HG03175 (cell line): ENCODE measurements at regions not wholly inside any gene's neighbourhood (a gene's known extent, or its start where the extent isn't known, plus 50 kb on each side); places are given as distances from the start of the nearest gene placed in this dataset.

Source experiments
- ATAC-seq: cut with Tn5 transposase; IDR thresholded peaks from one replicate; pipeline ENCODE4 v1.9.1; 2021; ENCODE audit warnings: mild to moderate bottlenecking, moderate library complexity; ENCODE audit not compliant: unreplicated experiment

DNA sequence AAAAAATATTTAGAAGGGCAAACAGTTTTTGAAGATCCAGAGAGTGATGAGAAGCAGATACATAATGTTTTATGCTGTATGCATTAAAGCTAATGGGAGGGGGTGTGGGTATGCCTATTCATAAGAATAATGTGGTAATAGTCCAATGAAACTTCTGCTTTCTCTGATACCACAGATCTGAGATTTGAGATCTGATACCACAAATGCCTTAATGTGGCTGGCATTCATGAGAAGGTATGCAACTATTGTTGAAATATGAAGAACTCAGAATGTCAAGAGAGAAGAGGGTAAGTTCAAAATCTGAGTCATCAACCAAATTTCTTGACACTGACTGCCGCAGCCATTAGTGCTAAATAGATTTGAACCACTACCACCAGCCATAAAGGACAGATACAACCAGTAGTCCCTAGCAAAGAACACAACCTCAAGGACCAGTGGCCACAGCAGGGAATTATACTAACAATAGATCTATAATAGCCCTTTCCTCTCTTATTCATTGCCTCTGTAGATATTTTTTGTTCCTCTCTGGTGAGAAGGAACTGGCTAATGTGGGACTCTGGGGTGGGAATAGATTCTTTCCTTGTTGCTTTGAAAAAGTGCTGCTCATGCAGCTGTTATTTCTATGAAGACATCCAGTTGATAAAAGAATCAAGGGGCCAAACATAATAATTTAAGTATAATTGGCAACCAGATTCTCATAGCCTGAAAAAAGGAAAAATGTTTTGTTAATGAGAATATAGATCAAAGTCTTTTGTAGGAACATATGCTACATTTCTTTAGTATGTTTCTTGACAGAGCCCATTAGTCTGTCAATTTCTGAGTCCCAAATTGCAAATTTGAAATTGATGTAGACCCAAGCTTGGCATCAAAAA is 256.5 kb upstream of the ZNF608 start:
- peak; percentile 29 for ATAC-seq

DNA sequence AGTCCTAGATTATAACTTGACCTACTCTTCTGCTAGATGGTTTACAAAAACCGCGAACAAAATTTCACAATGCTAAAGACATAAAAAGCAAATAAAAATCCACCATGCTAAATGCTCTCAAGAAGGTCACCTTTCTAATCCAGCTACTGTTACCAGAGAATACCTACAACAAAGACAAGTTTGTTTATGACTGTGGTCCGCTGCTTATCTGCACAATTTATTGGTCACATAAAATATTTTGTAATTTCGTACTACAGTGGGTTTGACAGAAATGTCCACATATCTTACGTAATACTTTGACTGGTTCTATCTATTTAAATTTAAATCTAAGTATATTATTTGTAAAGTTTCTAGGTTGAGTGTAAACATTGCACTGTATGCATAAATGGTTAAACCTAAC is 257.6 kb upstream of the ZNF608 start:
- no peak for ATAC-seq

DNA sequence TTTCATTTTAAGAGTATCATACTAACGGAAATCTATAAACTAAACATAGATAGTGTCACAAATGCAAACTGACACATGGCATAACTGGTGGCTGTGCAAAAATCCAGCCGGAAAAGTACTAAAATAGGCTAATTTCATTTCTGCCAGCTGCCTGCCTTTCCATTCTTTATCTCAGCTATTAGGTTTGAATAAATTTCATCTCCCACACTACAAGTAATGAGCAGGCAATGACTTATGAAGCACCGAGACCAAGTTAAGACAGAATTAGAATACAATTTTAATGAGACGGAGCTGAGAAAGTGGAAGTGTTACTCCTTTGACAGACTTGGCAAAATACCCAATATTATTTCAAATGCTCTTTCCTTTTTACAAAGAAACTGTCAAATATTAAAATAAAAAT is 258.8 kb upstream of the ZNF608 start:
- ATAC-seq: peak; percentile 48

DNA sequence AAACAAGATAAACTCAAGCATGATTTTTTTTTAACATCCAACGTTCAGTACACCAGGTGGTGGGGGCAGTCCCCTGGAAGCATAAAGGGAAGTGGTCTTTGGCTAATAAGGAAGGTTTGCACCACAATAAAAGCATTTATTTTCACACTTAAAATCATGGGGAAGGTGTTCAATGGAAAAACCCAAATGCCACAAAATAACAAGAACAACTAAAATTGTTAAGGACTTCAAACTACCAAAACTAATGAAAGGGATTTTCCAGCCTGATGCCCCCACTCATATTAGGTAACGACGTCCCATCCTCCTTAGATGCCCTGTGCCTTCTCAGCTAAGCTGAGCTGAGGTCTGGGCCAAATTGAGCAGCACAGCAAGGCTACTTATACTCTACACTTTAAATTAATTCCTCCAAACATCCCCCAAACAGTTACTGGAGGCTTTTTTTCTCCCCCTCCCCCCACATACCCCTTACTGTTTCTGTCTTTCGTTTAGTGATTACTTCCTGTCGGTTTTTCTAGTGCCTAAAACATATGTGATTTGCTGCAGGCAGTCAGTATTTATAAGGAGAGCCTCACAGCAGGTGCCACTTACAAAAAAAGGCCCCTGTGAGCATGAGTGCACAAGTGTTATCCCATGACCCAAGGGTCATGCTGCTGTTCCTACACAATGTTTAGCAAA is 259.7 kb upstream of the ZNF608 start:
- ATAC-seq: peak; percentile 66

DNA sequence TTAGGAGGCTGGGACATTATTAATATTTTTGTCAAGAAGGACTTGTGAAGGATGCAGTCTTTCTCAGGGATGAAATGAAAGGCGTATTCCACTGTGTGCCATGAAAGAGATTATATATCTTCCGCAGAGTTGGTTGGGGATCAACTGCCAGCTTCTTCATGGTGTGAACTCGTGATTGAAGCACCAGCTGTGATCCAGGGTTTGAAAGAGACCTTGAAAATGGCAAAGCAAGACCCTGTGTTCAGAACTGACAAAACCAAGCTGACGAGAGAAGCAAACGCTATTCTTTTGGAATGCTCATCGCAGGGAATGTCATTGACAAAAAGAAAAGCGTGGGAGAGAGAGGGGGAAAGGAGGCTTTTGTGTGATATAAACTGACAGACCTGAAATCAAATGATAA is 263.9 kb upstream of the ZNF608 start:
- ATAC-seq: no peak

DNA sequence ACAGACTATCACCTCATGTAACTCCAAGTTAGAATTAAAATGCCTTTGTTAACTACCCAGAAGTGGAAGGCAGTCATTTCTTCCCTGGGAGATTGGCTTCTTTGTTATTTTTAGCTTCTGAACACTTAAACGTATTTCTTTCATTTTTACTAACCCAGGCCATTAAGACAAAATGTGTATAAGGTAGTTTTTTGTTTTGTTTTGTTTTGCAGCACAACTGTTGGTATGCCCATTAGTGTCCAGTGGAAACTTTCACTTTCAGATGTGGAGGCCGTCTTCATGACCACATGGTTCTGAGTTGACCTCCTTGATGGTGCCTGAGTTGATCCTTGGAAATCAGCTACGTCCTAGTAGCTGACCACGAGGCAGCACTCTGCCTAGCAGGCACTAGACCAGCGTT is 264.6 kb upstream of the ZNF608 start:
- peak; percentile 55 for ATAC-seq

DNA sequence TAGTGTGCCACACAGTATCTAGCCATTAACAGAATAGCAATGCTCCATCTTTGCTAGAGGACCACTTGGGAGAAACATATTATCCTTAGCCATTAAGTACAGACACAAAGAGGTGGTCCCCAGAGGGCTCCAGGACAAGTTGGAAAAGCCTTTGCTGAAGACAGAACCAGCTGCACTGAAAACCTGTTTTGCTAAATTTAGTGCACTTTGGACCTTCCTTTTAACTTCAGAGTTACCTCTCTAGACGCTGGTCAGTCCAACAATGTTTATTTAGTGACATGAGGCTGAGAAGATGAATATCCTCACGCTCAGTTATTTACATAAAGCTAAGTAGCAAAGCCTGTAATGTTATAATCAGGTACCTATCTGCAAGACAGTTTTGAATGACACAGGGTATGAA is 265.0 kb upstream of the ZNF608 start:
- no peak for ATAC-seq

DNA sequence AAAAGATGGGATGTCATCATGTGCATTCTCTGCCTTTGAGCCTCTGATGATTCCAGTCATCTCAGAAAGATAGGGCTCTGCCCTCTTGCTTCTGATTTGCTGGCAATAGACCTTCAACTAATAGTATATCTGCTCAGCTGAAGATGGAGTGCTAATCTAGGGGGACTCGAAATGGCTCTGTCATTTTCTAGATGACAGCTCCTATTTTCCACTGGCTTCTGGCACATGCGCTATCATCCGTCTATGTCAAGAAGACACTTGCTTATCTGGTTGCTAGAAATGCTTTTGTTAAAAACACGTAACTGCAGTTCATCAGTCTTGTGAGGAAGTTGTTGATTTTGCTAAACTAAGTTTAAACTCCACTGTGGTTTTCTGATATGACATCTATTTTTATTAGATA is 265.5 kb upstream of the ZNF608 start:
- ATAC-seq: no peak

DNA sequence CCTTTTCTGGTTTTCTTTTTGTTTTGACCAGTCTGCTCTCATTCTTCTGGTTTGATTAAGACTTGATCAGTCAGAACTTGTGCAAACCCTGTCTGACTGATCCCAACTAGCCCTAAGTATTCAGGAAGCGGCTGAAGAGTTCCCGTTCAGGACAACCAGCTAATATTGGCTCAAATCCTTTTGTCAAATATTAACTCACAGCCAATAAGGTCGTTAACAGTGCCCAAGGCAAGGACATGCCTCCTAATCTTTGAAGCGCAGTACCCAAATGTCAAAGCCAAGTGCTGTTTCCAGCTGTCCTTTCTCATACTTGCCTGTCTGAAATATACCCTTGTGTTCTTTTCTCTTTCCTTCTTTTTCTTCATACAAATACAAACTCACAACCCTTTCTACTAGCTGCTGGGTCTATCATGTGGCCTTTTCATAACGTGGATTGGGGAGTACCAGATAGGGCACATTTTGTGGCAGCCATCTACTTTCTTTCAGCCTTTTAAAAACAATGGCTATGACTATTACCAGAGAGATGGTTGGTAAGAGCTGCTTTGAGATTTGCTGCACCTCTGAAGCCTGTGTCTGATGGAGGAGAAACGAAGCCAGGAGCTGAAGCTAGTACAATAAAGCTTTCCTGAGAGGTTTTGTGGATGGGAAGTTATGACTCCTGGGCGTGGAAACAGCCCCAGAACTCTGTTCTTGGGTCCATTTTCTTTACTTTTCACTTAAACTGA is 266.4 kb upstream of the ZNF608 start:
- ATAC-seq: no peak

DNA sequence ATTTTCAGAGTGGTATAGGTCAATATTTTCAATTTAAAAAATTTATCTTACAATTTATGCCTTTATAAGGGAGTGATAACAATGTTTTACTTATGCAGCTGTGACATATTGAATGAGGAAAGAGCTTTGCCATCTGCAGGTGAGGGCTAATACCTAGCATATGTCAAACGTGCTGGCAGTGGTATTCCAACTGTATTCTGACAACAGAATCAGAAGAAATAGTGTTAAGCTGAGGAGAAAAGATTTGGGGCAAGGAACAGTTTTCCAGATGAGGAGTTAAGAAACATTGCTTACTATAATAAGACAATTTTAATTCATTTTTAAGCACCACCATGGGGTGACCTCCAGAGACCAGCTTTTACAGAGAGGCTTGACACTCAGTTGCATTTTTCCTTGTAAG is 267.8 kb upstream of the ZNF608 start:
- no peak for ATAC-seq

DNA sequence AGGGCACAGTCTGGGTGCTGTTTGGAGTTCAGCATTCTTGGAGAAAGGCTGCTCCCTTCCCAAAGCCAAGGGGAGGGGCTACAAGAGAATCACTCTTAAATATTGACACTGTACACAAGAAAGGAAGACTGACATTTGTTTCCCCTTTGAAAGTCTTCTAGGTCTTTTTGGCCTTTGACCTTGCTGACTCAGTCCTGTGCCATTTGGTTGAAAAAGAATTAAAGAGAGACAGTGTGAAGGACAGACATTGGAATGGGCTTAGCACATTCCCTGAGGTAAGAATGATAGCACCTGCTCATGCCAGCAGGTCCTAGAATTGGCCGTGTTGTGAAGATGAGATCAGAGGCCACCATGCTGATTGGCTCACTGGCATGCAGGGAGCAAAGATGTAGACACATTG is 271.4 kb upstream of the ZNF608 start:
- ATAC-seq: no peak

DNA sequence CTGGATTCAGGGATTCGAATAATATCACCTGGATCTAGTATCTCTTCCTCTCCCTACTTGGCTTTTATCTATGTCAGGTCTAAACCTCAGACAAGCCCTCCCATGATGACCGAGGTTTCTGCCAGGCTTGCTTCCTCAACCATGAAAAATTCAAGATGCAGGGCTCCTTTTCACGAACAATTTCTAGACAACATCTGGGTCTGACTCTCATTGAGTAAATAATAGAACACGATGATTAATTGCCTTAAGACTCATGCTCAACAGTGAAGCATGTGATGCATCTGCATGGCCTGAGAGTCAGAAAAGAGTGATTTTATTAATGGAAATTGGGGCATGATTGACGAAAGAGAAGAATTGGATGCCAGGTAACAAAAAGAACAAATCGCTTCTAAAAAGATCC is 277.2 kb upstream of the ZNF608 start:
- ATAC-seq: no peak

DNA sequence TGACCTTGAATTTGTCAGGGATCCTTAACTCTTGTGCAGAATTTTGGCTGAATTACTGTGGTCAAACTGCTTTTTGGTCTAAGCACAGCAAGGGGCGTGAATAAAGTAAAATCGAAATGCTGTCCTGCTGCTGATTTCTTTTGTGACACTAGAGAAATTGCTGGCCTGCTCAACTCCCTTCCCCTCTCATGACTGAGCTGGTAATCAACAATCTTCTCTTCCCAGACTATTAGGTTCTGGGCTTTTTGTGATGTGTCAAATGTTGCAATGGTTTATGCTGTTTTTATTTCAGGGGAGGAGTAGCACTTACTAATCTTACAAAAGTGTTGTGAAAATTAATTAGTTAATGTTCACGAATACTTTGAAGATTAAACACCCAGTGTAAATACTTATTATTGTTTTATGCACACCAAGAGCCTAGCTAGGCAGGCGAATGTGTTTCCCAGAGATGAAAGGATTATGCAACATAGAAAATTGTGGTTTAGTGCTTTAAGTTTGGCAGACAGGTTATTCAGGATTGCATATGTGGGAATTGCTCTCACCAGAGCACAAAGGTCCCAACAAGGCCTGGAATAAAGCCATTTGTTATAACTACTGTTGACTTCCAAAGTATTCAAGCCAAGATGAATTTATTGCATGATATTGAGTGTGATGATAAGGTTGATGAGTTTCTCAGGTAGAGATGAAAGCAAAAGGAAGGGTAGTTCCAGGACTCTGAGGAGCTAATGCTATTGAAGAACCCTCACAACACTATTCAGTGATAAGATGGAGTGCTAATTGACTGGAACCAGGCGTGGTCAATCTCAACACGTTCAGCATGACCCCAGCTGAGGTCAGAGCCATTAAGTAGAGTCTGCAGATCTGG is 280.7 kb upstream of the ZNF608 start:
- ATAC-seq: no peak

DNA sequence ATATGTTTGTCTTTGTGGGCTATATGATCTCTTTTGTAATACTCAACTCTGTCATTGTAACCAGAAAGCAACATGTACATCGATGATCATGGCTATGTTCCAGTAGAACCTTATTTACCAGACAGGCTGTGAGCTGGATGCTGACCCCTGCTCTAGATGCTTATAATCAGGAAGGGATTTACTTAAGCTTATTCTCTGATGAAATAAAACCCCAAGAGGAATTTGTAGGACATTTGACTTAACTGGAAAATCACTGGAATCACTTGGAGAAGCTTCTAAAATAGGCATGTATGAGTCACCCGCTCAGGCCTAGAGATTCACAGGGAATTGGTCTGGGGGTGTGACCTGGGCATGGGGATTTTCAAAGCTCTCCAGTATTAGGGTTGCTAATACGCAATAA is 285.8 kb upstream of the ZNF608 start:
- ATAC-seq: no peak

DNA sequence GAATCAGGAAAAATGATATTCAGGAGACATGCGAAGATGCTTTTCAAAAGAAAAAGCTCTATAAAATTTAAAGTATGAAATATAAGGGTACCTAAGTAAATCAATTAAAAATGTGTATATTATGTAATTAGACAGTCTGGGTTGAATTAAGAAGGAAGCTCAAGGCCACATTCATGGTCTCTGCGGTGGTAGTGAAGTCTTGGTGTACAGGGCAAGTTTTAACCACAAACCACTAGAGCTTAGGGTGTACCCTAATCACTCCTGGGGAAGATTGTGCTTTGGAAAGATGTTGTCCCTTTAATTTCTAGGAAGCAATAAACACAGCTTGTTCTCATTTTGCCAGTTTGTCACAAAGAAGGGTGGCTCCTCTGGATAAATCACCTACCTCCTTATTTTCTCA is 287.2 kb upstream of the ZNF608 start:
- ATAC-seq: no peak

DNA sequence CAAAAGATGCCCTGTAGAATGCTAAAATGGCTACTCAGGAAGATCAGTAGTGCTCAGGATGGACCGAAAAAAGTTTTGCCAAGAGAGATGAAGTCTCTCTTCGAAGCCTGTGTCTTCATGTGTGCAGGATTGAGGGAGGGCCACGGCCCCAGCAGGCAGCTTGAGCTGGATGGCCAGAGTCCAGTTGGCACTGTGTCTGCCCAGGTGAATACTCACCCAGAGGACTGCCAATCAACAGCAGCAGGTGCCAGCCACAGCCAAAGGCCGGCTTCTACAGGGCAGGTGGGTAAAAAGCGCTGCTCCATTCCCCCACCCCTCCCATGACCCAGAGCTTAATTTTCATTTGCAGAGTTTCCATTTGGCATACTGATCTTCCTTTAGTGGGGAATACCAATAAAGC is 287.9 kb upstream of the ZNF608 start:
- no peak for ATAC-seq

DNA sequence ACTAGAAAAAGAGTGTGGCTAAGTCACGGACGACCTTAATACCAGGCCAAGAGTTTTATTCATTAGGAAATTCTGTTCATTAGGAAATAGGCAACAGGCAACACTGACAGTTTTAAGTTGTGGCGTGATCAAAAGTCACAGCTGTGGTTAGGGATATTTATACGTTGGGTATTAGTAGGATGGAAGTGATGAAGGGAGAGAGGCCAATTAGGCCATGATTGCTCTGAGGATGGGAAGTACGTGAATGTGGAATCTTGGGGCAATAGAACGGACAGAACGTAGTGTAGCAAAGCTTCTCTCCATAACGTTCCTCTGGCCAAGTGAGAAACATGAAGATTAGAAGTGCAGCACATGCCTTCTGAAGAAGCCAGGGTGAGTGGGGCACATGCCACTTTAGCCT is 290.1 kb upstream of the ZNF608 start:
- ATAC-seq: no peak

DNA sequence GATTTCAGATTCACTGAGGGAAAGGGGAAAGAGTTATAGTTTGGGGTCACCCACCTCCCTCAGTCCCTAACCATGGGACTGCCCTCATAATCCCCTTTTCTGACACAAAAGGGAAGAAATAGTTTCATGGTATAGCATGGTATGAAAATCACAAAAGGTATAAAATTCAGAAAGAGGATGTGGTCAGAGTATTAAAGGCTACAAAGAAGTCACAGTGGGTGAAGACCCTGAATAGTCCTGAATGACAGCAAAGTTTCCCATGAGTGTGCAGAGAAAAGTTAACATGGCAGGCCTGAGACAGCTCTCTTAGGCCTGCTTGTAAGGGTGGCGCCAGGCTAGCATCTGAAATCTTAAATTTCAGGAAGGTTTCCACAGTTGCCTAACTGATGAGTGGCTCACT is 290.6 kb upstream of the ZNF608 start:
- no peak for ATAC-seq

DNA sequence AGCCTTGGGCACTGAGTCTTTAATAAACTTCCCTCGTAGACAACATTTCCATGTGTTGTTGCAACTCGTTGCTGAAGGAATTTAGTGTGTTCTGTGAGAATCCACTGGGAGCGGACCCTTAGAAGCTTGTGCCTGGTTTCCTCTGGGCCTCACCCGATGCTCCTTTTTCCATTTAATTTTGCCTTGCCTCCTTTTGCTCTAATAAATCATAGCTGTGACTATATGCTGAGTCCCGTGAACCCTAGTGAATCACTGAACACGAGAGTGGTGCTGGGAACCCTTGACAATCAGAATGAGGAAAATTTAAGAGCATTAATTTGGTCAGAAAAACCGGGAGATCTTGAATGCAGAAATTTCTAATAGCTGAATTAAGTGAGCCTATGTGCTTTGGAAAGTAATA is 291.1 kb upstream of the ZNF608 start:
- no peak for ATAC-seq

DNA sequence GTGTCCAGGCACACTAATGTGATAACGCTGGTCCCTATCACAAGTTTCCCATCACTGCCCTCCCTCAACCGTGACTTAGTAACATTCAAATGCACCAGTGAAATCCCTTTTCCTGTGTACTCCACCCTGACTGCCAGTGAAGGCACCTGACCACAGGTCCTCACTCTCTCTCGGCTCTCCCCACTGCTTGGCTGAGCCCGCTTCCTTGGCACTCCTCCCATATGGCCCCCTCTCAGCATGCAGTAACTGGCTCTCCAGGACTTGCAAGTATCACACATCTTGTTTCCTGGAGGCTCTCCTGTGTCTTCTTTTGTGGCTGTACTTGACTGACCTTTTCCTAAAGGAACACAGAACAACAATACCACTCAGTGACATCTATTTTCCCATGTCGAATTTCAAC is 292.0 kb upstream of the ZNF608 start:
- no peak for ATAC-seq

DNA sequence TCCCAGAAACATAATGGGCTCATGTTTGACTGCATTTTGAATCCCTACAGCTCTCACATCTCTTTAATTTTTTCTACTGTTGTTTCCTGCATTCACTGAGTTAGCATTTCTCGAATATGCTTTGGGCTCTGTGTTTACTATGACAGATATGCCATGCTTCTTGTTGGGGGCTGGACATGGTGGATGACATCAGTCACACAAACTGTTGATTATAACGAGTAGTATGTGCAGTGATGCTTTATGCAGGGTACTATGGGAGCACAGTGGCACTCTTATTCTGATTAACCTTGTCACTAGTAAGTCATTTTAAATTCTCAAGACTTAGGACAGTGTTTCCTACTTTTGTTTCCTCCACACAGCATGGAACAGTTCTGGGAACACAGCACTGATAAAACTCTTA is 295.4 kb upstream of the ZNF608 start:
- ATAC-seq: no peak
